ENCODE measurements at regions not wholly inside any gene's neighbourhood (a gene's known extent, or its start where the extent isn't known, plus 50 kb on each side); places are given as distances from the start of the nearest gene placed in this dataset.

DNA sequence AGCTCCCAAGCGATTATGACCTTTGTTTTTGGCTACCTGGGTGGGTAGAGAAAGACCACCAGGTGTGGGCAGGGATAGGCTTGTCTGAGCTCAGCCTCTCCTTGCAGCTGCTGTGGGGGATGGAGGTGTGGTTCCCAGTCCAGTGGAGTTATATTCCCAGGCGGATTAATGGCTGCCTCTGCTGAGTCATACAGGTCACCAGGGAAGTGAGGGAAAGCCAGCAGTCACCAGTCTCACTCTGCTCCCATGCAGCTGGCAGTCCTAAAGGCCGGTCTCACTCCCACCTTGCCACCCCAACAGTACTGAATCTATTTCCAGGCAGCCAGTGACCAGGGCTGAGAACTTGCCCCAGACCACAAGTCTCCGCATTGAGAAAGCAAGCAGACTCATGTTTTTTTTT, 399.2 kb downstream of the VRK1 start:
- Histone ChIP-seq H3K27ac (ENCODE audit: low read depth in 2 of 2, low read length in 2 of 2) (no peak overlapping the region), H3K36me3 (ENCODE audit: control insufficient read depth in 2 of 3, insufficient read depth in 3 of 3, low read length in 3 of 3) (no peaks in the 10 kb centered on the region), H3K9ac (ENCODE audit: low read length in 3 of 3) (no peak overlapping the region), H3K9me3 (ENCODE audit: control insufficient read depth in 2 of 3, insufficient read depth in 1 of 3, low read length in 3 of 3) (no peaks in the 10 kb centered on the region), H3K4me1 (ENCODE audit: control insufficient read depth in 2 of 3, insufficient read depth in 2 of 3, low read depth in 1 of 3, low read length in 3 of 3) (no peaks in the 10 kb centered on the region), H3K4me3 (ENCODE audit: low read length in 3 of 3) (no peak overlapping the region), H3K27me3 (ENCODE audit: control insufficient read depth, insufficient read depth, low read length) (no peaks in the 10 kb centered on the region)
- TF ChIP-seq, protein P1, sequence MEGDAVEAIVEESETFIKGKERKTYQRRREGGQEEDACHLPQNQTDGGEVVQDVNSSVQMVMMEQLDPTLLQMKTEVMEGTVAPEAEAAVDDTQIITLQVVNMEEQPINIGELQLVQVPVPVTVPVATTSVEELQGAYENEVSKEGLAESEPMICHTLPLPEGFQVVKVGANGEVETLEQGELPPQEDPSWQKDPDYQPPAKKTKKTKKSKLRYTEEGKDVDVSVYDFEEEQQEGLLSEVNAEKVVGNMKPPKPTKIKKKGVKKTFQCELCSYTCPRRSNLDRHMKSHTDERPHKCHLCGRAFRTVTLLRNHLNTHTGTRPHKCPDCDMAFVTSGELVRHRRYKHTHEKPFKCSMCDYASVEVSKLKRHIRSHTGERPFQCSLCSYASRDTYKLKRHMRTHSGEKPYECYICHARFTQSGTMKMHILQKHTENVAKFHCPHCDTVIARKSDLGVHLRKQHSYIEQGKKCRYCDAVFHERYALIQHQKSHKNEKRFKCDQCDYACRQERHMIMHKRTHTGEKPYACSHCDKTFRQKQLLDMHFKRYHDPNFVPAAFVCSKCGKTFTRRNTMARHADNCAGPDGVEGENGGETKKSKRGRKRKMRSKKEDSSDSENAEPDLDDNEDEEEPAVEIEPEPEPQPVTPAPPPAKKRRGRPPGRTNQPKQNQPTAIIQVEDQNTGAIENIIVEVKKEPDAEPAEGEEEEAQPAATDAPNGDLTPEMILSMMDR (IDR thresholded peaks at IDR 0.05; ENCODE audit: borderline replicate concordance, extremely low read depth, insufficient read depth) = no peak
- DNase-seq = no peak
- intact Hi-C loops (cut with DNase I) = no loop called here
- FAIRE-seq = no peak

DNA sequence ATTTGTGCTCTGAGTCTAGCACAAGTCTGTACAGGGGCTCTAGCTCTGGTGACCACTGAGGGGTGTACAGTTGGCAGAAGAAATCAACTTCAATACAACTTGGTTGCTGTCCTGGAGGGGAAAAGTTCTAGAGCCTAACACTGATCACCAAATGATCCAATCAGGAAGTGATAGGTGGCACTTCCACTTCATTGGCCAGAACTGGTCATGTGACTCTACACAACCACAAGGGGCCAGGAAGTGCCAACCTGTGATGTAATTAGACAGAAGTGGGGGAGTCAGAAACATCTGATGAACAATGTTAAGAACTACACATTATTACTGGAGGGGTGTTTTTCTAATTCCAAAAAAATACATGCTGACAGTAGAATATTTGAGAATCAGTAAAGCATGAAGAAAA, 401.6 kb downstream of the VRK1 start:
- Histone ChIP-seq H3K27ac (ENCODE audit: low read depth in 2 of 2, low read length in 2 of 2) (no peak overlapping the region), H3K36me3 (ENCODE audit: control insufficient read depth in 2 of 3, insufficient read depth in 3 of 3, low read length in 3 of 3) (no peaks in the 10 kb centered on the region), H3K9me3 (ENCODE audit: control insufficient read depth in 2 of 3, insufficient read depth in 1 of 3, low read length in 3 of 3) (no peaks in the 10 kb centered on the region), H3K9ac (ENCODE audit: low read length in 3 of 3) (no peak overlapping the region), H3K27me3 (ENCODE audit: control insufficient read depth, insufficient read depth, low read length) (no peaks in the 10 kb centered on the region), H3K4me3 (ENCODE audit: low read length in 3 of 3) (no peak overlapping the region), H3K4me1 (ENCODE audit: control insufficient read depth in 2 of 3, insufficient read depth in 2 of 3, low read depth in 1 of 3, low read length in 3 of 3) (no peaks in the 10 kb centered on the region)
- intact Hi-C loops (cut with DNase I) = no loop called here
- no peak for DNase-seq
- TF ChIP-seq, protein P1 (IDR thresholded peaks at IDR 0.05; ENCODE audit: borderline replicate concordance, extremely low read depth, insufficient read depth) = no peak
- FAIRE-seq = no peak

DNA sequence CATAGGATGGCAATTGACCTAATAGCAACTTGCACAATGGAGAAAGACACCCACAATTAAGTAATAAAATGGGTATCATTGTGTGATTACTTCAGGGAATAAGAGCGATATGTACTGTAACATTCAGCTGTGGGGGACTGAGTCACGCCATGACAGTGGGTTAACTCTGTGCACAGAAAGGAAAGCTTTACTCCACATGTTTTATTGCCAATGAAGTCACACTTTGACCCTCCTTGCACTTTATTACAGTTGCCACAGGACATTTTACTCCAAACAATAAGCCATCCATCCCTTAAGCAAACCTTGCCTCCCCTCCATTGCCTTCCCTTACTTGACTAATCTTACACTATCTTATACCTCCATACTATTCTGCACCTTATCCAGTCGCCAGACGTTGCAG, 403.1 kb downstream of the VRK1 start:
- H3K4me3 ChIP-seq (ENCODE audit: low read length in 3 of 3) = no peak overlapping the region
- H3K9me3 ChIP-seq (ENCODE audit: control insufficient read depth in 2 of 3, insufficient read depth in 1 of 3, low read length in 3 of 3) = no peaks in the 10 kb centered on the region
- no peaks in the 10 kb centered on the region for H3K27me3 ChIP-seq (ENCODE audit: control insufficient read depth, insufficient read depth, low read length)
- intact Hi-C loops (cut with DNase I) = no loop called here
- TF ChIP-seq, protein P1 (IDR thresholded peaks at IDR 0.05; ENCODE audit: borderline replicate concordance, extremely low read depth, insufficient read depth) = no peak
- no peaks in the 10 kb centered on the region for H3K4me1 ChIP-seq (ENCODE audit: control insufficient read depth in 2 of 3, insufficient read depth in 2 of 3, low read depth in 1 of 3, low read length in 3 of 3)
- H3K27ac ChIP-seq (ENCODE audit: low read depth in 2 of 2, low read length in 2 of 2) = no peak overlapping the region
- H3K9ac ChIP-seq (ENCODE audit: low read length in 3 of 3) = no peak overlapping the region
- FAIRE-seq (no peak), DNase-seq (peak in 2 of 5 donors; percentile 40 to 63)
- H3K36me3 ChIP-seq (ENCODE audit: control insufficient read depth in 2 of 3, insufficient read depth in 3 of 3, low read length in 3 of 3) = no peaks in the 10 kb centered on the region

DNA sequence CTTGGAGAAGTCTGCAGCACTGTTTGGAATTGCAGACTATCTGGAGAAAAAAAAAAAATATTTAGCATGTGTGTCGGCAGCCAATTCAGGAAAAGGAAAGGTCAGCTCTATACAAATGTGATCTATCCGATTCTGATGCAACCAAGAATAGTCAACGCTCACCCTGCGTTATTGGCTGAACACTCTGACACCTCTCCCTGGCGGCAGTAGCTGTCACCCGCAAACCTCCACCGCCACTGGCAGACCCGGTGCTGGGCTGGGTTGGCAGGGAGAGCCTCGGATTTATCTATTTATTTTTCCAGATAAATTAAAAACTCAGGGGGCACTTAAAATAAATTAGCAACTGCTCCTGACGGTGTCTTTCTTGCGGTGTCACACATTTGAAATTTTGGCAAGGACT, 409.7 kb downstream of the VRK1 start:
- no peaks in the 10 kb centered on the region for H3K9me3 ChIP-seq (ENCODE audit: control insufficient read depth in 2 of 3, insufficient read depth in 1 of 3, low read length in 3 of 3)
- TF ChIP-seq, protein P1 (IDR thresholded peaks at IDR 0.05; ENCODE audit: borderline replicate concordance, extremely low read depth, insufficient read depth) = no peak
- H3K27ac ChIP-seq (ENCODE audit: low read depth in 2 of 2, low read length in 2 of 2) = no peak overlapping the region
- no peaks in the 10 kb centered on the region for H3K36me3 ChIP-seq (ENCODE audit: control insufficient read depth in 2 of 3, insufficient read depth in 3 of 3, low read length in 3 of 3)
- no peaks in the 10 kb centered on the region for H3K4me1 ChIP-seq (ENCODE audit: control insufficient read depth in 2 of 3, insufficient read depth in 2 of 3, low read depth in 1 of 3, low read length in 3 of 3)
- no peaks in the 10 kb centered on the region for H3K27me3 ChIP-seq (ENCODE audit: control insufficient read depth, insufficient read depth, low read length)
- no peak overlapping the region for H3K9ac ChIP-seq (ENCODE audit: low read length in 3 of 3)
- FAIRE-seq = no peak
- no peak for DNase-seq
- no peak overlapping the region for H3K4me3 ChIP-seq (ENCODE audit: low read length in 3 of 3)
- intact Hi-C loops (cut with DNase I) = no loop called here

Measured in kidney (tissue), 13 donors.